ENCODE measurements at regions not wholly inside any gene's neighbourhood (a gene's known extent, or its start where the extent isn't known, plus 50 kb on each side); places are given as distances from the start of the nearest gene placed in this dataset.

DNA sequence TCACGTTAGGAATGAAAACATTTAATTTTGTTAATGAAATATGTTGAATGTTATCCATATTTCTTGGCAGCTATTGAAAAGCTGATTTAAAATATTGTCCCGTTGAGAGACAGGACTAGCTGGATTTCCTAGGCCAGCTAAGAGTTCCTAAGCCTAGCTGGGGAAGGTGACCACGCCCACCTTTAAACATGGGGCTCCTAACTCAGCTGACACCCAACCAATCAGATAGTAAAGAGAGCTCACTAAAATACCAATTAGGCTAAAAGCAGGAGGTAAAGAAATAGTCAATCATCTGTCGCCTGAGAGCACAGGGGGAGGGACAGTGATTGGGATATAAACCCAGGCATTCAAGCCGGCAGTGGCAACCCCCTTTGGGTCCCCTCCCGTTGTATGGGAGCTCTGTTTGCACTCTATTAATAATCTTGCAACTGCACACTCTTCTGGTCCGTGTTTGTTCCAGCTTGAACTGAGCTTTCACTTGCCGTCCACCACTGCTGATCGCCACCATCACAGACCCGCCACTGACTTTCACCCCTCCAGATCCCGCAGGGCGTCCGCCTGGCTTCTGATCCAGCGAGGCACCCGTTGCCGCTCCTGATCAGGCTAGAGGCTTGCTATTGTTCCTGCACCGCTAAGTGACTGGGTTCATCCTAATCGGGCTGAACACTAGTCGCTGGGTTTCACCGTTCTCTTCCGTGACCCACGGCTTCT lies 308.9 kb downstream of the GLUD2 start (continued):
- no peak for TF ChIP-seq ZNF280C (tag by site-specific recombination; IDR thresholded peaks at IDR 0.05)

DNA sequence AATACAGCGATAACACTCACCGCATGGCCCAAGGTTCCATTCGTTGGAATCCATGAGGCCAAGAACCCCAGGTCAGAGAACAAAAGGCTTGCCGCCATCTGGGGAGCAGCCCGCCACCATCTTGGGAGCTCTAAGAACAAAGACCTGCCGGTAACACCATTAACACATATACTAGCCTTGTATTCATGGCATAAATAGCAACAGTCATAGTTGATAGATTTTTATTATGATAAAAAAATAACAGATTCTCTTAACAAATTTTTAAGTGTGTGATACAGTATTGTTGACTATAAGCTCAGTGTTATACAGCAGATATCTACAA lies 309.4 kb downstream of the GLUD2 start:
- CTCF ChIA-PET, result no interaction called here
- no peaks in the 10 kb centered on the region for H3K36me3 ChIP-seq (ENCODE audit: control insufficient read depth in 2 of 2, insufficient read depth in 1 of 2, low read length in 2 of 2)
- H3K4me3 ChIP-seq (ENCODE audit: low read depth, low read length), result no peak overlapping the region
- no peaks in the 10 kb centered on the region for H3K9me3 ChIP-seq (ENCODE audit: control insufficient read depth, insufficient read depth, low read depth, low read length)
- H3K4me1 ChIP-seq (ENCODE audit: control insufficient read depth, insufficient read depth, low read length), result no peaks in the 10 kb centered on the region
- POLR2A ChIA-PET, result no interaction called here
- TF ChIP-seq HOXC10 (CRISPR knock-in tag; IDR thresholded peaks at IDR 0.05) (no peak), ZNF639 (tag by site-specific recombination; IDR thresholded peaks at IDR 0.05) (no peak), ZNF140 (tag by site-specific recombination; IDR thresholded peaks at IDR 0.05) (no peak), ZNF560 (tag by site-specific recombination; IDR thresholded peaks at IDR 0.05; ENCODE audit: borderline replicate concordance) (no peak), ZNF548 (tag by site-specific recombination; IDR thresholded peaks at IDR 0.05) (no peak), SETDB1 (IDR thresholded peaks at IDR 0.05; ENCODE audit: insufficient read length, low read length) (no peak), ZNF600 (tag by site-specific recombination; IDR thresholded peaks at IDR 0.05) (no peak), MEIS1 (CRISPR knock-in tag; IDR thresholded peaks at IDR 0.05; ENCODE audit: borderline replicate concordance) (no peak), ZNF23 (tag by site-specific recombination; IDR thresholded peaks at IDR 0.05; ENCODE audit: borderline replicate concordance) (no peak), ZNF830 (tag by site-specific recombination; IDR thresholded peaks at IDR 0.05; ENCODE audit: low read depth) (no peak), ZXDB (tag by site-specific recombination; IDR thresholded peaks at IDR 0.05) (no peak), ZNF626 (tag by site-specific recombination; IDR thresholded peaks at IDR 0.05) (no peak), ZNF660 (tag by site-specific recombination; IDR thresholded peaks at IDR 0.05) (no peak), SP3 (tag by site-specific recombination; IDR thresholded peaks at IDR 0.05) (no peak), ZNF416 (tag by site-specific recombination; IDR thresholded peaks at IDR 0.05) (no peak), ZNF10 (tag by site-specific recombination; IDR thresholded peaks at IDR 0.05) (no peak), ZNF114 (tag by site-specific recombination; IDR thresholded peaks at IDR 0.05) (no peak), HOXD13 (CRISPR knock-in tag; IDR thresholded peaks at IDR 0.05; ENCODE audit: borderline replicate concordance) (no peak)
- no peak overlapping the region for H3K27ac ChIP-seq (ENCODE audit: extremely low read depth, low read depth, low read length)

GRCh38 chrX:121360280-121360679 lies 312.9 kb downstream of the GLUD2 start:
- TF ChIP-seq RBAK (tag by site-specific recombination; IDR thresholded peaks at IDR 0.05) (no peak), ZNF133 (tag by site-specific recombination; IDR thresholded peaks at IDR 0.05) (no peak)
- H3K9me3 ChIP-seq (ENCODE audit: control insufficient read depth, insufficient read depth, low read depth, low read length), result no peaks in the 10 kb centered on the region
- H3K4me1 ChIP-seq (ENCODE audit: control insufficient read depth, insufficient read depth, low read length), result no peaks in the 10 kb centered on the region
- ChIA-PET POLR2A (no interaction called here), CTCF (interaction anchor here (1.0 kb wide), 1 partner anchor 471 kb away, joined by 4 read pairs; no protein-coding TSS in a partner anchor)
- H3K27ac ChIP-seq (ENCODE audit: extremely low read depth, low read depth, low read length), result no peak overlapping the region
- H3K4me3 ChIP-seq (ENCODE audit: low read depth, low read length), result no peak overlapping the region
- no peaks in the 10 kb centered on the region for H3K36me3 ChIP-seq (ENCODE audit: control insufficient read depth in 2 of 2, insufficient read depth in 1 of 2, low read length in 2 of 2)
